Stimulated activated naive CD8-positive, alpha-beta T cell treated with anti-CD3 and anti-CD28 coated beads, Interleukin-15, Interleukin-2, amounts not matched to agents 100 ng/mL and 50 ng/mL, for 24 hours (primary cell): ENCODE measurements at regions not wholly inside any gene's neighbourhood (a gene's known extent, or its start where the extent isn't known, plus 50 kb on each side); places are given as distances from the start of the nearest gene placed in this dataset.

ENCODE experiments used
- H3K27ac Mint-ChIP-seq: one replicate; pipeline ENCODE4 v1.8.0; 2021; ENCODE audit warnings: mild to moderate bottlenecking, mixed read lengths
- H3K27me3 Mint-ChIP-seq: one replicate; pipeline ENCODE4 v1.8.0; 2021; ENCODE audit warnings: mixed read lengths
- H3K36me3 Mint-ChIP-seq: one replicate; pipeline ENCODE4 v1.8.0; 2021; ENCODE audit warnings: low read depth, mixed read lengths
- H3K4me1 Mint-ChIP-seq: one replicate; pipeline ENCODE4 v1.8.0; 2021; ENCODE audit warnings: low read depth, mixed read lengths
- H3K4me3 Mint-ChIP-seq: one replicate; pipeline ENCODE4 v1.8.0; 2021; ENCODE audit warnings: mild to moderate bottlenecking, mixed read lengths
- H3K9me3 Mint-ChIP-seq: one replicate; pipeline ENCODE4 v1.8.0; 2021; ENCODE audit warnings: mixed read lengths

DNA sequence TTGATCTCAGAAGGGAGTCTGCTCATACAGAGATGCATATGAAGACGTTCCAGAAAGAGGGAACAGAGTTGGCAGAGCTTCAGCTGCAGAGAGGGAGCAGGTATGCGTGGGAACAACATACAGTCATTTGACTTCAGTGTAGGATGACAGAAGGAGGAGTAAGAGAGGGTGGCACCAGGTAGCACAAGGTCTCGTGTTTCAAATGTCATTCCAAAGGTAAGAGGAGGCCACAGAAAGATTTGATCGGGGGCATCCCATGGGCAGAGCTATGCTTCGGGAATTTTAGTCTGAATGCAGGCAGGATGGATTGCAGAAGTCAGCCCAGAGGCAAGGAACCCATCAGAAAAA, 367.1 kb downstream of the CDK5RAP2 start:
- Mint-ChIP-seq H3K9me3 (no peaks in the 10 kb centered on the region), H3K4me1 (no peaks in the 10 kb centered on the region), H3K4me3 (no peak overlapping the region), H3K36me3 (no peaks in the 10 kb centered on the region), H3K27ac (no peak overlapping the region), H3K27me3 (no peaks in the 10 kb centered on the region)

GRCh38 chr9:120212153-120212852, 367.7 kb downstream of the CDK5RAP2 start:
- H3K4me1 Mint-ChIP-seq: no peaks in the 10 kb centered on the region
- no peak overlapping the region for H3K4me3 Mint-ChIP-seq
- no peaks in the 10 kb centered on the region for H3K36me3 Mint-ChIP-seq
- no peaks in the 10 kb centered on the region for H3K9me3 Mint-ChIP-seq
- H3K27me3 Mint-ChIP-seq: no peaks in the 10 kb centered on the region
- H3K27ac Mint-ChIP-seq: no peak overlapping the region

GRCh38 chr9:120210274-120210673, 369.7 kb downstream of the CDK5RAP2 start:
- H3K36me3 Mint-ChIP-seq: no peaks in the 10 kb centered on the region
- no peaks in the 10 kb centered on the region for H3K9me3 Mint-ChIP-seq
- no peaks in the 10 kb centered on the region for H3K27me3 Mint-ChIP-seq
- H3K4me1 Mint-ChIP-seq: no peaks in the 10 kb centered on the region
- no peak overlapping the region for H3K27ac Mint-ChIP-seq
- no peak overlapping the region for H3K4me3 Mint-ChIP-seq

DNA sequence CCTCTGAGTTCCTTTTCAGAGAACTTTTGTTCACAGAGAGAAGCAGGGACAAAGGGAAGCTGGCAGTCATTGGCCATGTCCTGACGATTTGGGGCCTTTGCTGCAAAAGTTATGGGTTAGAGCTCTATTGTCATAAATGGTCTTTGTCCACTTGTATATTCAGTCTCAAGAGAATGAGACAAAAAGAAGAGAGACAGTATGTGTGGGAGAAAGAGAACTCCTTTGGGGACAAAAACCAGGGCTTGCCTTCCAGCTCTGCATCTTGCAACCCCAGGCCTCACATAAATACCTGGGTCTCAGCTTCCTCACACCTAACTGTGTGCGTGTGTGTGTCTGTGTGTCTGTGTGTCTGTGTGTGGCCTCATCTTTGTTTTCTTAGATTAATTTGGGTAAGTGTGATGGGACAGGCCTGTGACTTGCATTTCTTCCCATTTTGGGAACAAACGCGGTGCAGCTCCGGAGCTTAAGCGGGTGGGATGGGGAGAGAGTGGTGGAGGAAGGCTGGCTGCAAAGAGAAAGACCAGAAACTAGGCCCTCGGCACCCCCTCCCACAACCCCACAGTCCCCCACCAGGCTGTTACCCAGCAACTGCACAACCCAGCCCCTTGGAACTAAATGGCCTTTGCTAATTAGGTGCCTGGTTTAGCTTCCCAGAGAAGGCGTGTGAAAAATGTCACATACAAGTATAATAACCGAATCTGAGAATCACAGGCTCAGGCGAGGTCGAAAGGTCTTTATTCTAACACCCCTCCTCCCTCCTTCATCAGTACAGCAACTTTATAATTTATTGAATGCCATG, 376.9 kb downstream of the CDK5RAP2 start:
- Mint-ChIP-seq H3K27me3 (peaks cover 5% of the 10 kb centered on the region), H3K4me3 (no peak overlapping the region), H3K4me1 (no peaks in the 10 kb centered on the region), H3K36me3 (no peaks in the 10 kb centered on the region), H3K9me3 (peaks cover 4% of the 10 kb centered on the region), H3K27ac (no peak overlapping the region)

GRCh38 chr9:120198027-120198426, 381.9 kb downstream of the CDK5RAP2 start:
- Mint-ChIP-seq H3K4me1 (no peaks in the 10 kb centered on the region), H3K4me3 (no peak overlapping the region), H3K36me3 (no peaks in the 10 kb centered on the region), H3K9me3 (peaks cover 4% of the 10 kb centered on the region), H3K27me3 (peaks cover 9% of the 10 kb centered on the region), H3K27ac (no peak overlapping the region)

GRCh38 chr9:120197605-120198004, 382.4 kb downstream of the CDK5RAP2 start:
- Mint-ChIP-seq H3K9me3 (peaks cover 4% of the 10 kb centered on the region), H3K27me3 (peaks cover 9% of the 10 kb centered on the region), H3K4me1 (no peaks in the 10 kb centered on the region), H3K4me3 (no peak overlapping the region), H3K36me3 (no peaks in the 10 kb centered on the region), H3K27ac (no peak overlapping the region)

DNA sequence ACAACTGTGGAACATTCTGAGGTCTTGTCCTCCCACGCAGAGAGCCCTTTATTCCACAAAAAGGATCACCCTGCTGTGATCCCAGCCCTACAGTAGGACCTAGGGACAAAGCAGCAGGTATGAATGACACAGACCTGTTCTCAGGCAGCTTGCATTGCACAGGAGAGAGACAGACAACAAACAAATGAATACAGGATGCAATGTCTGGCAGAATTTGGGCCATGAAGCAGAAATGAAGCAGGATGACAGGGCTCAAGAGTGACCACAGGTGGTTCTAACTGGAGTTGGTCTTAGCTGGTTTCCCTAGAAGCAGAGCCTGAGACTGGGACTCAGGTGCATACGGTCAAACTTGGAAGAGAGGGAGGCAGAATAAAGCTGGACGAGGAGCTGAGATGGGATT, 388.8 kb downstream of the CDK5RAP2 start:
- Mint-ChIP-seq H3K4me1 (no peaks in the 10 kb centered on the region), H3K36me3 (no peaks in the 10 kb centered on the region), H3K9me3 (peaks cover 4% of the 10 kb centered on the region), H3K4me3 (no peak overlapping the region), H3K27me3 (peaks cover 6% of the 10 kb centered on the region), H3K27ac (no peak overlapping the region)

DNA sequence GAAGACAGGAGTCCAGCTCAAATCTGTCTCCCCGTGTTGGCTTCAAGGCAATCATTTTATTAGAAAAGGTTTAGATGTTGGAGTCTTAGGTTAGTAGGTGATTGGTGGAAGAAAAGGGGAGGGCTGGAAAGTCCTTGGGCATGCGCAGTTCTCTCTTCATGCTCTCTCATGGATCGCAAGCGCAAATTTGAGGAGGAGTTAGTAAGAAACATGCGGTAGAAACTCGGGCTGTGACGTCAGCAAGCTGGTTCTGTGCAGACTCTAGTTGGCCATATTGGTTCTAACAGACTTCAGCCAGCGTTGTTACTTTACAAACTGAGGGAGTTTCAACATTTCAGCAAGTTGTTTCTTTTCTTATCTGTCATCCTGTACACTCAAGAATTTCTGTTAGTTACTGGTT, 392.2 kb downstream of the CDK5RAP2 start:
- no peak overlapping the region for H3K27ac Mint-ChIP-seq
- H3K36me3 Mint-ChIP-seq: no peaks in the 10 kb centered on the region
- peaks cover 4% of the 10 kb centered on the region for H3K9me3 Mint-ChIP-seq
- H3K4me1 Mint-ChIP-seq: no peaks in the 10 kb centered on the region
- peaks cover 9% of the 10 kb centered on the region for H3K27me3 Mint-ChIP-seq
- H3K4me3 Mint-ChIP-seq: no peak overlapping the region

- Mint-ChIP-seq H3K4me3 (no peak overlapping the region), H3K27me3 (peaks cover 9% of the 10 kb centered on the region), H3K27ac (no peak overlapping the region), H3K9me3 (peaks cover 4% of the 10 kb centered on the region), H3K36me3 (no peaks in the 10 kb centered on the region), H3K4me1 (no peaks in the 10 kb centered on the region)
Measured at GRCh38 chr9:120186276-120186675, 393.7 kb downstream of the CDK5RAP2 start.

- H3K36me3 Mint-ChIP-seq: no peaks in the 10 kb centered on the region
- H3K4me1 Mint-ChIP-seq: no peaks in the 10 kb centered on the region
- peaks cover 4% of the 10 kb centered on the region for H3K9me3 Mint-ChIP-seq
- peaks cover 9% of the 10 kb centered on the region for H3K27me3 Mint-ChIP-seq
- H3K4me3 Mint-ChIP-seq: no peak overlapping the region
- no peak overlapping the region for H3K27ac Mint-ChIP-seq
Measured at GRCh38 chr9:120184266-120184665, 395.7 kb downstream of the CDK5RAP2 start.

DNA sequence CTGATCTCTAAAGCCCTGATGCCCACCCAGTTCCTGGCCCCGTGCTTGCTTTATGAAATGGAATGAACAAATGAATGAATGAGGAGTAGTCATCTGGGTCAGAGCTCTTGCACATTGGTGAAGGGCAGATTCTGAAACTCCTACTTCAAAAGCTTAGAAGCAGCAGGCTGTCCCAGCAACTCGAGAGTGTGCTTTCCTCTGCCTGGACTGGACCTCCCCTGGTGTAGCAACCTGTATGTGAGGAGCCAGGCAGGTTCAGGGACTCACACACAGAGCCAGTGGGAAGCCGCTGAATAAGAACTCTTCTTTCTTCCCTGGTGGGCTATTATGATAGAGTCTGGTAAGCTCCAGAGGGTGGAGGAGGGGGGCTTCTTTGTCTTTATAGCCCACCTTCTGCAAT, 396.4 kb downstream of the CDK5RAP2 start:
- Mint-ChIP-seq H3K4me3 (no peak overlapping the region), H3K9me3 (peaks cover 7% of the 10 kb centered on the region), H3K4me1 (no peaks in the 10 kb centered on the region), H3K27me3 (peaks cover 7% of the 10 kb centered on the region), H3K27ac (no peak overlapping the region), H3K36me3 (no peaks in the 10 kb centered on the region)

- Mint-ChIP-seq H3K27ac (no peak overlapping the region), H3K27me3 (peaks cover 3% of the 10 kb centered on the region), H3K9me3 (peaks cover 4% of the 10 kb centered on the region), H3K4me3 (no peak overlapping the region), H3K4me1 (no peaks in the 10 kb centered on the region), H3K36me3 (no peaks in the 10 kb centered on the region)
Measured at GRCh38 chr9:120182011-120182410, 398.0 kb downstream of the CDK5RAP2 start.

- peaks cover 4% of the 10 kb centered on the region for H3K9me3 Mint-ChIP-seq
- H3K27ac Mint-ChIP-seq: no peak overlapping the region
- H3K4me1 Mint-ChIP-seq: no peaks in the 10 kb centered on the region
- H3K27me3 Mint-ChIP-seq: no peaks in the 10 kb centered on the region
- no peaks in the 10 kb centered on the region for H3K36me3 Mint-ChIP-seq
- no peak overlapping the region for H3K4me3 Mint-ChIP-seq
Measured at GRCh38 chr9:120177121-120177520, 402.8 kb downstream of the CDK5RAP2 start.

- H3K4me3 Mint-ChIP-seq: no peak overlapping the region
- peaks cover 8% of the 10 kb centered on the region for H3K9me3 Mint-ChIP-seq
- H3K4me1 Mint-ChIP-seq: no peaks in the 10 kb centered on the region
- H3K27me3 Mint-ChIP-seq: peaks cover 8% of the 10 kb centered on the region
- H3K27ac Mint-ChIP-seq: no peak overlapping the region
- no peaks in the 10 kb centered on the region for H3K36me3 Mint-ChIP-seq
Measured at GRCh38 chr9:120175031-120175430, 404.9 kb downstream of the CDK5RAP2 start.

GRCh38 chr9:120161776-120162175, 418.2 kb downstream of the CDK5RAP2 start:
- Mint-ChIP-seq H3K4me1 (no peaks in the 10 kb centered on the region), H3K36me3 (no peaks in the 10 kb centered on the region), H3K4me3 (no peak overlapping the region), H3K9me3 (peaks cover 3% of the 10 kb centered on the region), H3K27me3 (no peaks in the 10 kb centered on the region), H3K27ac (no peak overlapping the region)

DNA sequence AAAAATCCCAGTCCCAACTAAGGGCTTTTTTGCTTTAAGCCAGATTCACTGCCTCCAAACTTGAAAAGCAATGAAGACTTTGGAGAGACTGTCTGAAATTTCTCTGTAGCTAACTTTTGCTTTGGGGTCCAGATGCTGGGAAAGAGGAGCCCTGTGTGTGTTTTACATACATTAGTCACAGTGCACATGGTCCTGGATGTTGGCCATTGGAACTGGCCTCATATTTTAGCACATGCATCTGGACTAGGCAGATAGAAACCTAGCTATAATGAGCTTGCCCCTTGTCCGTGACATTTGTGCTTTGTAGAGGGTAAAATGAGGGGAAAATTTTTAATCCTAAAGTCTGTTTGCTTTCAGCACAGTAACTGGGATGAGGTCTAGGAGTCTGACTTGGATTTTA, 421.7 kb downstream of the CDK5RAP2 start:
- peaks cover 7% of the 10 kb centered on the region for H3K9me3 Mint-ChIP-seq
- no peaks in the 10 kb centered on the region for H3K36me3 Mint-ChIP-seq
- no peak overlapping the region for H3K27ac Mint-ChIP-seq
- H3K27me3 Mint-ChIP-seq: no peaks in the 10 kb centered on the region
- H3K4me3 Mint-ChIP-seq: no peak overlapping the region
- no peaks in the 10 kb centered on the region for H3K4me1 Mint-ChIP-seq
